ENCODE measurements at regions not wholly inside any gene's neighbourhood (a gene's known extent, or its start where the extent isn't known, plus 50 kb on each side); places are given as distances from the start of the nearest gene placed in this dataset.

GRCh38 chr12:132426349-132427173 lies 63.4 kb upstream of the FBRSL1 start:
- Histone ChIP-seq H3K79me2 (ENCODE audit: control insufficient read depth, insufficient read depth, low read length) (no peaks in the 10 kb centered on the region), H3K36me3 (ENCODE audit: control insufficient read depth, insufficient read depth, low read length) (no peaks in the 10 kb centered on the region), H3K27me3 (ENCODE audit: control insufficient read depth, insufficient read depth, low read length) (no peaks in the 10 kb centered on the region), H4K20me1 (ENCODE audit: control insufficient read depth, extremely low read depth, insufficient read depth, low read length) (no peaks in the 10 kb centered on the region), H3K4me1 (ENCODE audit: control insufficient read depth, extremely low read depth, insufficient read depth, low read length) (no peaks in the 10 kb centered on the region), H2AFZ (ENCODE audit: low read length) (no peak overlapping the region), H3K9me3 (ENCODE audit: control insufficient read depth, insufficient read depth, low read depth, low read length) (no peaks in the 10 kb centered on the region), H3K4me2 (ENCODE audit: extremely low read depth, insufficient read depth, low read length) (no peak overlapping the region), H3K27ac (ENCODE audit: insufficient read depth, low read length) (no peak overlapping the region), H3K4me3 (replicated peaks in 1 of 4; ENCODE audit: control extremely low read depth in 1 of 4, insufficient read depth in 1 of 4, low read depth in 3 of 4, low read length in 4 of 4) (no peak overlapping the region), H3K9ac (ENCODE audit: insufficient read depth, low read length) (no peak overlapping the region)
- DNase-seq (ENCODE audit: low read depth in 2 of 2), result no peak
- no peak for TF ChIP-seq EZH2 (IDR thresholded peaks at IDR 0.05; ENCODE audit: low read length, missing control alignments)
- TF ChIP-seq, protein P1, sequence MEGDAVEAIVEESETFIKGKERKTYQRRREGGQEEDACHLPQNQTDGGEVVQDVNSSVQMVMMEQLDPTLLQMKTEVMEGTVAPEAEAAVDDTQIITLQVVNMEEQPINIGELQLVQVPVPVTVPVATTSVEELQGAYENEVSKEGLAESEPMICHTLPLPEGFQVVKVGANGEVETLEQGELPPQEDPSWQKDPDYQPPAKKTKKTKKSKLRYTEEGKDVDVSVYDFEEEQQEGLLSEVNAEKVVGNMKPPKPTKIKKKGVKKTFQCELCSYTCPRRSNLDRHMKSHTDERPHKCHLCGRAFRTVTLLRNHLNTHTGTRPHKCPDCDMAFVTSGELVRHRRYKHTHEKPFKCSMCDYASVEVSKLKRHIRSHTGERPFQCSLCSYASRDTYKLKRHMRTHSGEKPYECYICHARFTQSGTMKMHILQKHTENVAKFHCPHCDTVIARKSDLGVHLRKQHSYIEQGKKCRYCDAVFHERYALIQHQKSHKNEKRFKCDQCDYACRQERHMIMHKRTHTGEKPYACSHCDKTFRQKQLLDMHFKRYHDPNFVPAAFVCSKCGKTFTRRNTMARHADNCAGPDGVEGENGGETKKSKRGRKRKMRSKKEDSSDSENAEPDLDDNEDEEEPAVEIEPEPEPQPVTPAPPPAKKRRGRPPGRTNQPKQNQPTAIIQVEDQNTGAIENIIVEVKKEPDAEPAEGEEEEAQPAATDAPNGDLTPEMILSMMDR (conservative IDR thresholded peaks at IDR 0.05 in 1 of 2, IDR thresholded peaks at IDR 0.05 in 1 of 2; ENCODE audit: low read depth in 1 of 2, low read length in 2 of 2), result no peak

- peaks cover 2% of the 10 kb centered on the region for H3K27me3 ChIP-seq (ENCODE audit: control insufficient read depth, insufficient read depth, low read length)
- DNase-seq (ENCODE audit: low read depth in 2 of 2), result no peak
- no peak overlapping the region for H3K9ac ChIP-seq (ENCODE audit: insufficient read depth, low read length)
Observed at GRCh38 chr12:132424811-132425210, 65.1 kb upstream of the FBRSL1 start.

DNA sequence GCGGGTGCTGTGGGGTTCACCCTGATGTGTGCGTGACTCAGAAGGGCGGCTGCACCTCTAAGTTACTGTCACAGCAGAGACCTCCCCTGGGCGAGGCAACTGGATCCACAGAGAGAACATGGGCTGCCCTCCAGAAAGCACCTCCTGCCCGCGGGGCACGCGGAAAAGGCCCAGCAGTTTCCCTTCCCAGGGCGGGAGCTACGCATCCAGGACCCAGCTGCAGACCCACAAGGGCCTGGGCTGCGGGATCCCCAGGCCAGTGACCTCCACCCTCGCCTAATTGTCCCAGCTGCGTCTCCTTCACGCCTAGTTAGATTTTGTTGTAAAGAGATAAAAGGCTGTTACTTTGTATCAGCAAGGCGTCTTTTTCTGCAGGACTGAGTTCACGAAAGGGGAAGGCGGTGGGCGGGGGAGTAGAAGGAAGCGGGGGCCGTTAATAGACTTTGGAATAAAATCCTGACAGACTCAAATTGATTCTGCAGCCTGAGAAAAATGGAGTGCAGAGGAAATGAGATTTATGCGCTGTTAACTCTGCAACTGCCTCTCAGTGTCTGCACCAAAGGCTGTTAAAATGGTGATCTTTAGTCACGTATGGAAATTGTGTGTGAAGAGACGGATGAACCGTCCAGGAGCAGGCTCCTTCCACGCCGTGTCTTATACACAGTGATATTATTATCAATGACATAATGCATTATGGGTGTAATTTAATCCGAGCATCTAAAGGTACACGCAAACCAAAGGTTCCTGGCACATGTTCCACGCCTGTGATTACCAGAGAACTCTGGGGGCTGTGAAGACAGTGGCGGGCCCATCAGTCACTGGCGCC lies 65.9 kb upstream of the FBRSL1 start:
- Histone ChIP-seq H4K20me1 (ENCODE audit: control insufficient read depth, extremely low read depth, insufficient read depth, low read length) (no peaks in the 10 kb centered on the region), H3K4me2 (ENCODE audit: extremely low read depth, insufficient read depth, low read length) (no peak overlapping the region), H3K4me1 (ENCODE audit: control insufficient read depth, extremely low read depth, insufficient read depth, low read length) (no peaks in the 10 kb centered on the region), H3K9me3 (ENCODE audit: control insufficient read depth, insufficient read depth, low read depth, low read length) (no peaks in the 10 kb centered on the region), H2AFZ (ENCODE audit: low read length) (no peak overlapping the region), H3K27me3 (ENCODE audit: control insufficient read depth, insufficient read depth, low read length) (peaks cover 3% of the 10 kb centered on the region), H3K79me2 (ENCODE audit: control insufficient read depth, insufficient read depth, low read length) (no peaks in the 10 kb centered on the region), H3K27ac (ENCODE audit: insufficient read depth, low read length) (no peak overlapping the region), H3K36me3 (ENCODE audit: control insufficient read depth, insufficient read depth, low read length) (no peaks in the 10 kb centered on the region), H3K4me3 (replicated peaks in 1 of 4; ENCODE audit: control extremely low read depth in 1 of 4, insufficient read depth in 1 of 4, low read depth in 3 of 4, low read length in 4 of 4) (no peak overlapping the region), H3K9ac (ENCODE audit: insufficient read depth, low read length) (no peak overlapping the region)
- TF ChIP-seq EZH2 (IDR thresholded peaks at IDR 0.05; ENCODE audit: low read length, missing control alignments), result no peak
- TF ChIP-seq, protein P1 (conservative IDR thresholded peaks at IDR 0.05 in 1 of 2, IDR thresholded peaks at IDR 0.05 in 1 of 2; ENCODE audit: low read depth in 1 of 2, low read length in 2 of 2), result no peak
- no peak for DNase-seq (ENCODE audit: low read depth in 2 of 2)

More at GRCh38 chr12:132424811-132425210, 65.1 kb upstream of the FBRSL1 start:
- TF ChIP-seq, protein P1 (conservative IDR thresholded peaks at IDR 0.05 in 1 of 2, IDR thresholded peaks at IDR 0.05 in 1 of 2; ENCODE audit: low read depth in 1 of 2, low read length in 2 of 2), result no peak
- no peak for TF ChIP-seq EZH2 (IDR thresholded peaks at IDR 0.05; ENCODE audit: low read length, missing control alignments)
- Histone ChIP-seq H3K36me3 (ENCODE audit: control insufficient read depth, insufficient read depth, low read length) (no peaks in the 10 kb centered on the region), H3K4me1 (ENCODE audit: control insufficient read depth, extremely low read depth, insufficient read depth, low read length) (no peaks in the 10 kb centered on the region), H4K20me1 (ENCODE audit: control insufficient read depth, extremely low read depth, insufficient read depth, low read length) (no peaks in the 10 kb centered on the region), H2AFZ (ENCODE audit: low read length) (no peak overlapping the region), H3K4me2 (ENCODE audit: extremely low read depth, insufficient read depth, low read length) (no peak overlapping the region), H3K4me3 (replicated peaks in 1 of 4; ENCODE audit: control extremely low read depth in 1 of 4, insufficient read depth in 1 of 4, low read depth in 3 of 4, low read length in 4 of 4) (no peak overlapping the region), H3K79me2 (ENCODE audit: control insufficient read depth, insufficient read depth, low read length) (no peaks in the 10 kb centered on the region), H3K27ac (ENCODE audit: insufficient read depth, low read length) (no peak overlapping the region), H3K9me3 (ENCODE audit: control insufficient read depth, insufficient read depth, low read depth, low read length) (no peaks in the 10 kb centered on the region)

All from fibroblast of lung (primary cell).